ENCODE measurements at regions not wholly inside any gene's neighbourhood (a gene's known extent, or its start where the extent isn't known, plus 50 kb on each side); places are given as distances from the start of the nearest gene placed in this dataset.
A peak's percentile ranks its signal among the peaks of the same experiment; 100 is the strongest.
"Not testable (repeated sequence)": the region's sequence is repeated elsewhere in the genome, so short reads cannot be mapped to it uniquely, and the experiment has no call there.

GRCh38 chr11:71155846-71156245 is 96.5 kb downstream of the SHANK2 start:
- Histone ChIP-seq H3K4me1 (ENCODE audit: control insufficient read depth in 2 of 2, insufficient read depth in 1 of 2, low read depth in 1 of 2, low read length in 2 of 2) (no peaks in the 10 kb centered on the region), H3K14ac (ENCODE audit: low read length) (no peak overlapping the region), H2BK120ac (ENCODE audit: low read depth, low read length) (no peak overlapping the region), H3K23ac (ENCODE audit: low read depth, low read length, poor library complexity) (no peak overlapping the region), H2BK12ac (ENCODE audit: low read length) (no peak overlapping the region), H2BK15ac (ENCODE audit: low read length) (no peak overlapping the region), H3K36me3 (replicated peaks in 1 of 2; ENCODE audit: control insufficient read depth in 2 of 2, insufficient read depth in 2 of 2, low read length in 2 of 2) (no peaks in the 10 kb centered on the region), H3K9me3 (replicated peaks in 1 of 2; ENCODE audit: control insufficient read depth in 2 of 2, insufficient read depth in 1 of 2, low read depth in 1 of 2, low read length in 2 of 2) (peaks cover 0 to 1% of the 10 kb centered on the region in 2 donors), H3K27me3 (ENCODE audit: control insufficient read depth in 3 of 3, insufficient read depth in 3 of 3, low read depth in 1 of 3, low read length in 3 of 3) (peaks cover 0 to 22% (median 0%) of the 10 kb centered on the region in 3 experiments), H3K4me2 (ENCODE audit: insufficient read depth, low read length, poor library complexity, severe bottlenecking) (no peak overlapping the region), H3K27ac (replicated peaks; ENCODE audit: low read length) (no peak overlapping the region), H3K4ac (ENCODE audit: low read length) (no peak overlapping the region), H2AK5ac (ENCODE audit: low read depth, low read length) (no peak overlapping the region), H3K9ac (ENCODE audit: low read depth, low read length, poor library complexity) (no peak overlapping the region), H4K8ac (ENCODE audit: low read depth, low read length) (no peak overlapping the region), H4K91ac (ENCODE audit: low read depth, low read length, poor library complexity) (no peak overlapping the region), H2BK5ac (ENCODE audit: low read length) (no peak overlapping the region), H3K18ac (ENCODE audit: low read length) (no peak overlapping the region), H3K4me3 (ENCODE audit: low read length in 2 of 2) (no peak overlapping the region), H2AFZ (ENCODE audit: low read length) (no peak overlapping the region), H3K79me1 (ENCODE audit: low read depth, low read length) (no peaks in the 10 kb centered on the region)
- WGBS, 2 donors (ENCODE audit: extremely low coverage in 2 of 2, insufficient read length in 2 of 2, insufficient replicate concordance in 1 of 2), result no CpG with 5 or more reads among the region's 8 CpGs
- no peak for DNase-seq (ENCODE audit: low spot score)

GRCh38 chr11:71154261-71154805 is 98.0 kb downstream of the SHANK2 start:
- Histone ChIP-seq H4K91ac (ENCODE audit: low read depth, low read length, poor library complexity) (no peak overlapping the region), H3K14ac (ENCODE audit: low read length) (no peak overlapping the region), H3K9me3 (replicated peaks in 1 of 2; ENCODE audit: control insufficient read depth in 2 of 2, insufficient read depth in 1 of 2, low read depth in 1 of 2, low read length in 2 of 2) (peaks cover 0 to 1% of the 10 kb centered on the region in 2 donors), H3K23ac (ENCODE audit: low read depth, low read length, poor library complexity) (peak overlapping the region; percentile 73), H3K4me3 (ENCODE audit: low read length in 2 of 2) (no peak overlapping the region), H3K18ac (ENCODE audit: low read length) (peak overlapping the region; percentile 48), H2BK5ac (ENCODE audit: low read length) (no peak overlapping the region), H3K27me3 (ENCODE audit: control insufficient read depth in 3 of 3, insufficient read depth in 3 of 3, low read depth in 1 of 3, low read length in 3 of 3) (peaks cover 0 to 22% (median 0%) of the 10 kb centered on the region in 3 experiments), H3K79me1 (ENCODE audit: low read depth, low read length) (no peaks in the 10 kb centered on the region), H2AK5ac (ENCODE audit: low read depth, low read length) (peak overlapping the region; percentile 70), H2AFZ (ENCODE audit: low read length) (no peak overlapping the region), H2BK12ac (ENCODE audit: low read length) (no peak overlapping the region), H4K8ac (ENCODE audit: low read depth, low read length) (no peak overlapping the region), H3K4ac (ENCODE audit: low read length) (no peak overlapping the region), H3K27ac (replicated peaks; ENCODE audit: low read length) (no peak overlapping the region), H2BK15ac (ENCODE audit: low read length) (peak overlapping the region; percentile 55), H3K4me2 (ENCODE audit: insufficient read depth, low read length, poor library complexity, severe bottlenecking) (no peak overlapping the region), H2BK120ac (ENCODE audit: low read depth, low read length) (no peak overlapping the region), H3K4me1 (ENCODE audit: control insufficient read depth in 2 of 2, insufficient read depth in 1 of 2, low read depth in 1 of 2, low read length in 2 of 2) (no peaks in the 10 kb centered on the region), H3K36me3 (replicated peaks in 1 of 2; ENCODE audit: control insufficient read depth in 2 of 2, insufficient read depth in 2 of 2, low read length in 2 of 2) (no peaks in the 10 kb centered on the region), H3K9ac (ENCODE audit: low read depth, low read length, poor library complexity) (no peak overlapping the region)
- no peak for DNase-seq (ENCODE audit: low spot score)
- no CpG with 5 or more reads among the region's 11 CpGs for WGBS, 2 donors (ENCODE audit: extremely low coverage in 2 of 2, insufficient read length in 2 of 2, insufficient replicate concordance in 1 of 2)

DNA sequence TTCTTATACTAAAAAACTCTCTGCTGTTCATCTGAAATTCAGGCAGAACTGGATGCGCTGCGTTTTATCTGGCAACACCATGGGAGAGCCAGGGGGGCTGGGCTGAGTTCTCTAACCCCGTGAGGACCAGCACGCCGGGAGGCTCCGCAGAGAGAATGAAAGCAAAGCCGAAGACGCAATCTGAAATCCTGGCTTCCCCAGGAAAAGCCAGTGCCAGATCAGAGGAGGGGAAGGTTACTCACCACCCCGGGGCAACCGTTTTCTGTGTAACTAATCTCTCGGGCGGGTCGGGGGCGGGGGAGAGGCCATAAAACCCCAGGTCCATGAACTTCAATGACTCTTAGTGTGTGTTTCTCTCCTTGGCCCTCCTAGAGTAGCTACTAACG is 99.4 kb downstream of the SHANK2 start:
- Histone ChIP-seq H3K36me3 (replicated peaks in 1 of 2; ENCODE audit: control insufficient read depth in 2 of 2, insufficient read depth in 2 of 2, low read length in 2 of 2) (no peaks in the 10 kb centered on the region), H3K4ac (ENCODE audit: low read length) (no peak overlapping the region), H4K91ac (ENCODE audit: low read depth, low read length, poor library complexity) (no peak overlapping the region), H2AK5ac (ENCODE audit: low read depth, low read length) (no peak overlapping the region), H3K27ac (replicated peaks; ENCODE audit: low read length) (no peak overlapping the region), H3K9me3 (replicated peaks in 1 of 2; ENCODE audit: control insufficient read depth in 2 of 2, insufficient read depth in 1 of 2, low read depth in 1 of 2, low read length in 2 of 2) (no peaks in the 10 kb centered on the region), H2AFZ (ENCODE audit: low read length) (no peak overlapping the region), H3K14ac (ENCODE audit: low read length) (no peak overlapping the region), H3K4me1 (ENCODE audit: control insufficient read depth in 2 of 2, insufficient read depth in 1 of 2, low read depth in 1 of 2, low read length in 2 of 2) (no peaks in the 10 kb centered on the region), H3K18ac (ENCODE audit: low read length) (no peak overlapping the region), H3K4me3 (ENCODE audit: low read length in 2 of 2) (no peak overlapping the region), H2BK15ac (ENCODE audit: low read length) (no peak overlapping the region), H3K23ac (ENCODE audit: low read depth, low read length, poor library complexity) (no peak overlapping the region), H3K27me3 (ENCODE audit: control insufficient read depth in 3 of 3, insufficient read depth in 3 of 3, low read depth in 1 of 3, low read length in 3 of 3) (peaks cover 0 to 19% (median 0%) of the 10 kb centered on the region in 3 experiments), H3K79me1 (ENCODE audit: low read depth, low read length) (no peaks in the 10 kb centered on the region), H3K9ac (ENCODE audit: low read depth, low read length, poor library complexity) (no peak overlapping the region), H4K8ac (ENCODE audit: low read depth, low read length) (no peak overlapping the region), H2BK5ac (ENCODE audit: low read length) (no peak overlapping the region), H2BK120ac (ENCODE audit: low read depth, low read length) (no peak overlapping the region), H2BK12ac (ENCODE audit: low read length) (no peak overlapping the region), H3K4me2 (ENCODE audit: insufficient read depth, low read length, poor library complexity, severe bottlenecking) (no peak overlapping the region)
- no peak for DNase-seq (ENCODE audit: low spot score)
- WGBS, 2 donors (ENCODE audit: extremely low coverage in 2 of 2, insufficient read length in 2 of 2, insufficient replicate concordance in 1 of 2), result no CpG with 5 or more reads among the region's 15 CpGs

DNA sequence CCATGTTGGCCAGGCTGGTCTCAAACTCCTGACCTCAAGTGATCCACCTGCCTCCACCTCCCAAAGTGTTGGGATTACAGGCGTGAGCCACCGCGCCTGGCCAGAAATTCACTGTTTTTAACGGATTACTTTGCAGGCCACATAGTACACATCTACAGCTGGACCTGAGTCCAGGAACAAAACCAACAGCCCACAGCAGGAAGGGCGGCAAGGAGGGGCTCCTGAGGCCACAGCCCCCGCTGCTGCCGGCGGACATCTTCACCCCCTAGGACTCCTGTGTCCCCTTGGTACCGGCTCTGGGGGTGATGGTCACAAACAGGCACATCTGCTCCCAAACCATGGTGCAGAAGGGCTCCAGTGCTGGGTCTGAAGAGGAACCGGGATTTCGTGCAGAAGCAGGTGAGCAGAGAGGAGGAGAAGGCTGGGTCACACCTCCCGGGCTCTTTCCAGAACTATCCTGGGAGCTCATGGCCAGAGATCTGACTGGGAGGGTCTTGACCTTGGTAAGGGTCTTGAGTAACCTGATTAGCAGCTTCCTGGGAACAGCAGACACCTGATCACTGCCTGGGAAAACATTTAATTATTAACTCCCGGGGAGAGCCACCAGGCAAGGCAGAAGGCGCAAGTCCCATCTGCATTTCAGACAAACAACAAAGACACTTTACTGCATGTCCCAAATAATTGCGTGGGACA is 99.9 kb downstream of the SHANK2 start:
- not testable (repeated sequence) for H3K36me3 ChIP-seq (replicated peaks in 1 of 2; ENCODE audit: control insufficient read depth in 2 of 2, insufficient read depth in 2 of 2, low read length in 2 of 2); H2BK12ac ChIP-seq (ENCODE audit: low read length); H3K4ac ChIP-seq (ENCODE audit: low read length); H3K4me3 ChIP-seq (ENCODE audit: low read length in 2 of 2); H3K9me3 ChIP-seq (replicated peaks in 1 of 2; ENCODE audit: control insufficient read depth in 2 of 2, insufficient read depth in 1 of 2, low read depth in 1 of 2, low read length in 2 of 2); H3K23ac ChIP-seq (ENCODE audit: low read depth, low read length, poor library complexity); H2AK5ac ChIP-seq (ENCODE audit: low read depth, low read length); H3K9ac ChIP-seq (ENCODE audit: low read depth, low read length, poor library complexity); DNase-seq (ENCODE audit: low spot score); H4K8ac ChIP-seq (ENCODE audit: low read depth, low read length); H3K4me1 ChIP-seq (ENCODE audit: control insufficient read depth in 2 of 2, insufficient read depth in 1 of 2, low read depth in 1 of 2, low read length in 2 of 2); H3K79me1 ChIP-seq (ENCODE audit: low read depth, low read length); H3K14ac ChIP-seq (ENCODE audit: low read length); H3K27ac ChIP-seq (replicated peaks; ENCODE audit: low read length); H2BK120ac ChIP-seq (ENCODE audit: low read depth, low read length); H4K91ac ChIP-seq (ENCODE audit: low read depth, low read length, poor library complexity); H2AFZ ChIP-seq (ENCODE audit: low read length); H2BK5ac ChIP-seq (ENCODE audit: low read length); H2BK15ac ChIP-seq (ENCODE audit: low read length); H3K4me2 ChIP-seq (ENCODE audit: insufficient read depth, low read length, poor library complexity, severe bottlenecking)
- no CpG with 5 or more reads among the region's 15 CpGs for WGBS, 2 donors (ENCODE audit: extremely low coverage in 2 of 2, insufficient read length in 2 of 2, insufficient replicate concordance in 1 of 2)
- Histone ChIP-seq H3K18ac (ENCODE audit: low read length) (peak overlapping the region; percentile 27), H3K27me3 (ENCODE audit: control insufficient read depth in 3 of 3, insufficient read depth in 3 of 3, low read depth in 1 of 3, low read length in 3 of 3) (peaks cover 0 to 19% (median 0%) of the 10 kb centered on the region in 3 experiments)

Measured in neuronal stem cell (in vitro differentiated cells).